Erythroblast (primary cell): ENCODE measurements at regions not wholly inside any gene's neighbourhood (a gene's known extent, or its start where the extent isn't known, plus 50 kb on each side); places are given as distances from the start of the nearest gene placed in this dataset.

Experiments
- GATA1 ChIP-seq: IDR thresholded peaks from 2 replicates; pipeline ENCODE4 v1.6.1; 2011; ENCODE audit warnings: low read depth, mild to moderate bottlenecking, control low read depth, low read length, moderate library complexity
- POLR2A ChIP-seq: IDR thresholded peaks from 2 replicates; pipeline ENCODE4 v1.6.1; 2011; ENCODE audit warnings: mild to moderate bottlenecking, low read length

GRCh38 chr6:150687508-150687907 lies 87.8 kb downstream of the PLEKHG1 start:
- TF ChIP-seq POLR2A = no peak
- no peak for TF ChIP-seq GATA1
